NOMO-1 treated with DMSO at 0.1 percent for 48 hours (cell line): ENCODE measurements at regions not wholly inside any gene's neighbourhood (a gene's known extent, or its start where the extent isn't known, plus 50 kb on each side); places are given as distances from the start of the nearest gene placed in this dataset.
"Not testable (repeated sequence)": the region's sequence is repeated elsewhere in the genome, so short reads cannot be mapped to it uniquely, and the experiment has no call there.

Source experiments
- DNase-seq: peaks from one replicate; lab custom pipeline; 2025; ENCODE audit not compliant: unreplicated experiment; lab: John Stamatoyannopoulos, UW

GRCh38 chr13:80552851-80553440 lies 212.0 kb upstream of the SPRY2 start:
- DNase-seq: no peak

DNA sequence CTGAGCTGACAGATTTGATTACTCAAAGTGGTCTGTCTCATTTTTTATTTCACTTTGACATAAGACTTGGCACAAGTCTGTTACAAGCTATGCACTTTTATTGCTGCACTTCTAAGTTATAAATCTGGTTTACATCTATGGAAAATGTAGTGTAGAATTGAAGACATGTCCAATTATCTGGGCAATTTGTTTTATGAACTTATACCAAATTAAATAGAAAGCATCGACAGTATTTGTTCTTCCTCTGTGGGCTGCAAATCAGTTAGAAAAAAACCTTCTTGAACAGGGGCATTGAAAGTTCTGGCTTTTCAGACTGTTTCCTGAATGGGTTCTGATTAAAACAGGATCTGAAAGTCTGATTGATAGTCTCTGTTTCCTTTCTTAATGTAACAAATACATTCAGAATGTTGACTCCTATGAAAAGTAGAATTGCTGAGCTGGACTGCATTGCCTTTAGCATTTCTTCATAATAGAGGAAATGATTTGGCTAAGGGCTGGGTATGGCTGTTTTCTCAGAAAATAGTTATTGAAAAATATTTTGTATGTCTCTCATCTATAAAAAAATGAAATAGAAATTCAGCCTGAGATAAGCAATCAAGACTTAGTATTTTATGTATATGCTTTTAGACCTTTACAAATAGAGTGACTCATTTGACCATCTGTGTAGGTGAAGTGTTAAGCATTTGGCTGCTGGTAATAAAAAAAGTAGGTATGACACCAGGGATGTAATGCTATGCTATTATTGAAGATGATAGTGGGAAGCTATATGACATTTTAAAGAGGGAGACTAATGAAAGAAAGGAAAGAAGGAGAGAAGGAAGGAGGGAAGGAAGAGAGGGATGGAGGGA lies 210.9 kb upstream of the SPRY2 start:
- DNase-seq: peak; percentile 17

- peak; percentile 7 for DNase-seq
These were observed 210.1 kb upstream of the SPRY2 start for GRCh38 chr13:80550971-80551441.

GRCh38 chr13:80548915-80549314 lies 208.0 kb upstream of the SPRY2 start:
- no peak for DNase-seq

DNA sequence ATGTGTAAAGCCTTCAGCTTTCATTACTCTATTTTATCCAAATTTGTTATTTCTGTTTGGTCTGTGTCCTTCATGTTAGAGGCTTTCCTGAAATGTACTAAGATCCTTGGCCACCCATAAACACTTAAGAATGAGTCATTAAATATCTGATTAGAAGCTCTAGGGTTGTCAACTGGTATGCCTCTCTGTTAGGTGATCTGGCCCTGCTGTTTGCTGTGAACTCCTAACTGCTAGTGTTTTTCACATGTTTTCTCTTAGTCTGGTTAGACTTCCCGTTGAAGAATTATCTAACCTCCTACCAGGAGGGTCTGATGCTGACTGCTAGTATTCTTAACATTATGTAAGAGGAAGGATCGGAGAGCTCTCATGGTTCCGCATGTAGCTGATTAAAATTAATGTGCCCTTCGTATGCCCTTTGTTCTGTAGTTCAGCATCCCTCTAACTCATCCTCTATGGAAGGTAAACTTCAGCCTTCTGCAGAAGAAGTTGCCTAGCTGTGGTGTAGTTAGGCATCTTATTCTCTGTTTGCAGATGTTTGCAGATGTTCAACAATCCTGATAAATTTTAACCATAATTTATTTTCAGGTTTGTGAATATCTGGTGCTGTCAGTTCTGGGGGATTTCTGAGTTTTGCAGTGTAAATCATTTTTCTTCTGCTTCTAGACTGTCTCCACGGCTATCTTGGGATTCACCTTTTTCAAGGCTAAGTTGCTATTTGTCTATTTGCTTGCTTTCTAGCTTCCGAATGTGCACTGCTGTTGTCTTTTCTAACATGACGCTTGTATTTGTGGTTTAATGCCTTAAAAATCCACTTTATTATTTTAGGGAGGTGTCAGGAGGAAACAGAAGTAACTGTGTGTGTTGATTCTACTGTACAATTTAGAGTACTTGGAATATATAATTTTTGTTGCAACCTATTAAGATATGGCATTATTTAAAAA lies 207.2 kb upstream of the SPRY2 start:
- DNase-seq: no peak

DNA sequence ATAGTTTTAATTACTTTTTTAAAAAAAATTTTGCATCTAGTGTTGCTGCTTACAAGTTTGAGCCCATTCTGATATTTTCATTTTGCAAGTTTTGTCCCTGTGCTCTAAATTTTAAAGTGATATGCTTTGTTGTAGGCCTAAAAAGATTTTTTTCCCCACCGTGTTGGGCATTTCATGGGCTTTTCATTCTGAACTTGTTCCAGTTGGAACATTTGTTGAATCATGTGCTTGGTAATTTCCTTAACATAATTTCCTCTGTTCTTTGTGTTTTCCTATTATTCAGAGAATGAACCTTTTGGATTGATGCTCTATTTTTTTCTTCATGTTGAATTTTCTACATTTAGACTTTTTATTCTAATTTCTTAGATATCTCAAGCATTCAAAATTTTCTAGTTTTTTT lies 206.4 kb upstream of the SPRY2 start:
- DNase-seq: no peak

DNA sequence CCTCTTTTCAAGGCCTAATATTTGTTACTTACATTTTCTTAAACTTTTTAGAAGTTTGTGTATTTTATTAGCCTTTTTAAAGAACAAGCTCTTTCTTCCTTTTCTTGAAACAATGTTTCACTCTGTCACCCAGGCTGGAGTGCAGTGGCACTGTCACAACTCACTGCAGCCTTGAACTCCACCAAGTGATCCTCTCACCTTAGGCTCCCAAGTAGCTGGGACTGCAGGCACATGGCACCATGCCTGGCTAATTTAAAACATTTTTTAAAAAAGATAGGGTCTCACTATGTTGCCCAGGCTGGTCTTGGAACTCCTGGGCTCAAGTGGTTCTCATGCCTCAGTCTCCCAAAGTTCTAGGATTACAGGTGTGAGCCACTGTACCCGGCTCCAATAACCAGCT lies 192.2 kb upstream of the SPRY2 start:
- no peak for DNase-seq

DNA sequence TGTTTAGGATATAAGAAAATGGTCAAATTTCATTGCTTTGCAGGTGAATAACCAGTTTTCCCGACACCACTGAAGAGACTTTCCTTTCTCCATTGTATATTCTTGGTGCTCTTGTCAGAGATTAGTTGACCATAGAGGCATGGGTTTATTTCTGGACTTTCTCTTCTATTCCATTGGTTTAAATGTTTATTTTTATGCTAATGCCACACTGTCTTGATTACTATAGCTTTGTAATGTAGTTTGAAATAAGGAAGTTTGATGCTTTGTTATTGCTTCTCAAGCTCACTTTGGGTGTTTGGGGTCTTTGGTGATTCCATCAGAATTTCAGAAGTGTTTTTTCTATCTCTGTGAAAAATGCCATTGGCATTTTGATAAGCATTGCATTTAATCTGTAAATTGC lies 190.0 kb upstream of the SPRY2 start:
- DNase-seq: no peak

GRCh38 chr13:80530191-80530590 lies 189.3 kb upstream of the SPRY2 start:
- DNase-seq: no peak

DNA sequence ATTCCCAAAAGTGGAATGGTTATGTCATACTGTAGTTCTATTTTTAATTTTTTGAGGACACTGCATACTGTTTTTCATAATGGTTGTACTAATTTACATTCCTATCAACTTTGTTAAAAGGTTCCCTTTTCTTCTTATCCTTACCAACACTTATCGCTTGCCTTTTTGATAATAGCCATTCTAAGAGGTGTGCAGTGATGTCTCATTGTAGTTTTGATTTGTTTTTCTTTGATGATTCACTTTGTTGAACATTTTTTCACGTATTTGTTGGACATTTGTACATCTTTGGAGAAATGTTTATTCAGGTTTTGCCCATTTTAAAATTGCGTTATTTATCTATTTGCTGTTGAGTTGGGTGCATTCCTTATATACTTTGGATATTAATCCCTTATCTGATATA lies 188.8 kb upstream of the SPRY2 start:
- DNase-seq: no peak

GRCh38 chr13:80528733-80529132 lies 187.8 kb upstream of the SPRY2 start:
- DNase-seq: no peak

DNA sequence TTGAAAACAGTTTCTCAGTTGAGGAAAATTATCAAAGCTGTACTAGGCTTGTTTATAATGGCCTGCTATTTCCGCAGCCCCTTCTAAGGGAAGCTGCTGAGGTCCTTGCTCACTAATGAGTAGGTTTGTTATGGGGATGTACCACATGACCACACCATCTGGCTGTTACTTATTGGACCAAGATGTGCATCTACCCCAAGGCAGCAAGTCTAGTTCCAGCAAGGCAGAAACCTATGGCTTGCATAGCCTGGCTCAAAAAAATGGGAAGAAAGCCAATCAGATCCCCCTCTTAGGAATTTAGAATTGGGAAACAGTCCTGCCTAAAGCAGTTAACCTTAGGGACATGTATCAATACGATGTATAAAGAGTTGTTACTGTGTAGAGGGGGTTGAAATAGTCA lies 186.5 kb upstream of the SPRY2 start:
- DNase-seq: no peak

GRCh38 chr13:80524447-80525215 lies 183.7 kb upstream of the SPRY2 start:
- DNase-seq: no peak

DNA sequence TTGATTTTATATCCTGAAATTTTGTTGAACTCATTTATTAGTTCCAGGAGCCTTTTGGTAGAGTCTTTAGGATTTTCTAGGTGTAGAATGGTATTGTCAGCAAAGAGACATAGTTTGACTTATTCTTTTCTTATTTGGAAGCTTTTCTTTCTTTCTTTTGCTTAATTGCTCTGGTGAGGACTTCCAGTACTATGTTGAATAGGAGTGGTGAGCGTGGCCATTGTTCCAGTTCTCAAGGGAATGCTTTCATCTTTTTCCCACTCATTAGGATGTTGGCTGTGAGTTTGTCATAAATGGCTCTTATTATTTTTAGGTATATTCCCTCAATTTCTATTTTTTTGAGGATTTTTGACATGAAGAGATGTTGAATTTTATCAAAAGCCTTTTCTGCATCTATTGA lies 182.2 kb upstream of the SPRY2 start:
- no peak for DNase-seq

DNA sequence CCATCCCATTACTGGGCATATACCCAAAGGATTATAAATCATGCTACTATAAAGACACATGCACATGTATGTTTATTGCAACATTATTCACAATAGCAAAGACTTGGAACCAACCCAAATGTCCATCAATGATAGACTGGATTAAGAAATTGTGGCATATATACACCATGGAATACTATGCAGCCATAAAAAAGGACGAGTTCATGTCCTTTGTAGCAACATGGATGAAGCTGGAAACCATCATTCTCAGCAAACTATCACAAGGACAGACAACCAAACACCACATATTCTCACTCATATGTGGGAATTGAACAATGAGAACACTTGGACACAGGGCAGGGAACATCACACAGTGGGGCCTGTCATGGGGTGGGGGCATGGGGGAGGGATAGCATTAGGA lies 181.5 kb upstream of the SPRY2 start:
- DNase-seq: not testable (repeated sequence)

DNA sequence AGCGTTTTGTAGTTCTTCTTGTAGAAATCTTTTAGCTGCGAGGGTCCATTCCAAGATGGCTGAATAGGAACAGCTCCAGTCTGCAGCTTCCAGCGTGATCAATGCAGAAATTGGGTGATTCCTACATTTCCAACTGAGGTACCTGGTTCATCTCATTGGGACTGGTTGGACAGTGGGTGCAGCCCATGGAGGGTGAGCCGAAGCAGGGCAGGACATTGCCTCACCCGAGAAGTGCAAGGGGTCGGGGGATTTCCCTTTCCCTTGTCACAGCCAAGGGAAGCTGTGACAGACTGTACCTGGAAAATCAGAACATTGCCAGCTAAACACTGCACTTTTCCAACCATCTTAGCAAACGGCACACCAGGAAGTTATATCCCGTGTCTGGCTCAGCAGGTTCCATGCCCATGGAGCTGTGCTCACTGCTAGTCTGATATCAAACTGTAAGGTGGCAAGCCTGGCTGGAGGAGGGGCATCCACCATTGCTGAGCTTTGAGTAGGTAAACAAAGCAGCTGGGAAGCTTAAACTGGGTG lies 176.0 kb upstream of the SPRY2 start:
- DNase-seq: no peak

DNA sequence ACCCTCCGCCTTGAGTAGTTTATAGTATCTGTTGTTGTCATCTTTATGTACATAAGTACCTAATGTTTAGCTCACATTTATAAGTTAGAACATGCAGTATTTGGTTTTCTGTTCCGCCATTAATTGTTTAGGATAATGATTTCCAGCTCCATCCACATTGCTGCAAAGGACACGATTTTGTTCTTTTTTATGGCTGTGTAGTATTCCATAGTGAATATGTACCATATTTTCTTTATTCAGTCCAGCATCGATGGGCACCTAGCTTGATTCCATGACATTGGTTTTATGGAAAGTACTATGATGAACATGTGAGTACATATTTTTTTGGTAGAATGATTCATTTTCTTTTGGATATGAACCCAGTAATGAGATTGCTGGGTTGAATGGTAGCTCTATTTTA lies 174.4 kb upstream of the SPRY2 start:
- DNase-seq: no peak

DNA sequence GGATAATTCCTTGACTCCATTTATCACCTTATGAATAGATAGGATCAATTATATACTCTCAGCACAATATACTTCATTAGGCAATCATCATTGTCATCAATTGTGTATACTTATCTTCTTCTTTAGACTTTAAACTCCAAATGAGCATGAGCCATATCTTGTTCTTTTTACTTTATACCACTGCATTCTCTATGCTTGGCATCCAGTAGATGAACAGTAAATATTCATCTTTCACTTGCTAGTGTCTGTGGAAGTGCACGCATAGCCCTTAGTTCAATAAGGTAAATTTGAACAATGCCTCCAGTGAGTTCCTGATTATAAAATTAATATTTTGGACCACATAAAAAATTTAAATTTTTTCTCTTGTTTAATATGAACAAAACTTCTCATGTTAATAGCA lies 172.3 kb upstream of the SPRY2 start:
- no peak for DNase-seq

GRCh38 chr13:80510686-80511085 lies 169.8 kb upstream of the SPRY2 start:
- DNase-seq: no peak

DNA sequence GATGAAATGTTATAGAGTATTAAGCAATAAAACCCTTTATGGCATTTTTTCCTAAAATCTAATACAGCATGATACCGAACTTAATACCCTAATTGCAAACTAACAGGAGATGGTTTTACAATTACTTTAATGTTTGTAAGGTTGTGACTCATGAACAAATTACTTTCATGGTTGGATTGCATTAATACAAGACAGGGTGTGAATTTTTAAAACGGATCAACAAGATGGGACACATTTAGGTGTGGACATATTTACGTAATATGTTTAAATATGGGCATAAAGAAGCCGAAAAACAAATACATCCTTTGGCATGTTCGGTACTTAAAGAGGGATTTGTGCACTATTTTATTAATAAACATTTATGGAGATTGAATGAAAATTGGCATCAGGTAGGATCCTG lies 168.3 kb upstream of the SPRY2 start:
- DNase-seq: no peak

GRCh38 chr13:80508031-80508430 lies 167.1 kb upstream of the SPRY2 start:
- DNase-seq: no peak
